Mucosa of rectum (tissue), 2 donors: ENCODE measurements at regions not wholly inside any gene's neighbourhood (a gene's known extent, or its start where the extent isn't known, plus 50 kb on each side); places are given as distances from the start of the nearest gene placed in this dataset.
A peak's percentile ranks its signal among the peaks of the same experiment; 100 is the strongest.
"Not testable (repeated sequence)": the region's sequence is repeated elsewhere in the genome, so short reads cannot be mapped to it uniquely, and the experiment has no call there.

Experiments used
- H3K27ac ChIP-seq, 2 donors: one replicate each; pipeline ENCODE4 v1.7.0; 2013; ENCODE audit warnings: inconsistent platforms in 2 of 2, low read depth in 2 of 2, low read length in 2 of 2
- H3K27me3 ChIP-seq, 2 donors: one replicate each; pipeline ENCODE4 v1.7.0; 2013; ENCODE audit warnings: low read length in 2 of 2; ENCODE audit not compliant: control insufficient read depth in 2 of 2, insufficient read depth in 2 of 2
- H3K36me3 ChIP-seq, 2 donors: one replicate each; pipeline ENCODE4 v1.7.0; 2013; ENCODE audit warnings: low read length in 2 of 2; ENCODE audit not compliant: control insufficient read depth in 2 of 2, insufficient read depth in 2 of 2
- H3K4me1 ChIP-seq, 2 donors: one replicate each; pipeline ENCODE4 v1.7.0; 2013; ENCODE audit warnings: low read length in 2 of 2, mild to moderate bottlenecking in 1 of 2; ENCODE audit not compliant: control insufficient read depth in 2 of 2, insufficient read depth in 2 of 2
- H3K4me3 ChIP-seq, 2 donors: one replicate each; pipeline ENCODE4 v1.7.0; 2013; ENCODE audit warnings: low read length in 2 of 2
- H3K9ac ChIP-seq, 2 donors: one replicate each; pipeline ENCODE4 v1.7.0; 2013; ENCODE audit warnings: low read length in 2 of 2, low read depth in 1 of 2, mild to moderate bottlenecking in 1 of 2
- H3K9me3 ChIP-seq, 2 donors: one replicate each; pipeline ENCODE4 v1.7.0; 2013; ENCODE audit warnings: low read length in 2 of 2; ENCODE audit not compliant: control insufficient read depth in 2 of 2
- donor health status: healthy.
- donor health status: Normal muscosa, but diverticular disease.

DNA sequence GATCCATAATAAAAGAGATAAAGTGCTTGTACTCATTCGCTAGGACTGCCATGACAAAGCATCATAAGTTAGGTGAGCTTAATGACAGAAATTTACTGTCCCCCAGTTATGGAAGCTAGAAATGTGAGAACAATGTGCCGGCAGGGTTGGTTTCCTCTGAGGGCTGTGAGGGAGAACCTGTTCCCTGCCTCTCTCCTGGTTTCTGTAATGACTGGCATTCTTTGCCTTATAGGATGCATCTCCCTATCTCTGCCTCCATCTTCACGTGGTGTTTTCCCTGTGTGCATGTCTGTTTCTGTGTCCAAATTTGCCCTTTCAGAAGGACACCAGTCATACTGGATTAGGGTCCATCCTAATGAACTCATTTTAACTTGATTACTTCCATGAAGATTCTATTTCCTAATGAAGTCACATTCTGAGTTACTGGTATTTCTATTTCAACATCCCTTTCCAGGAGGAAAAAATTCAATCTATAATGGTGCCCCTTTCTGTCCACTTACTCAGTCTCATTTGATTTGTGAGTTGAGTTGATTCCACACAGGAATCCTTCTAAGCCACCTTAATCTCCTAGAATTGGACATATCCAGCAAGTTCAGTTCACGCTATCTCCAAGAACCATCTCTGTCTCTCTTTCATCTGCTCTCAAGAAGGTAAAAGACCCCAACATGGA, 71.2 kb upstream of the LIPC start:
- Histone ChIP-seq H3K4me1 (no peaks in the 10 kb centered on the region), H3K9me3 (no peaks in the 10 kb centered on the region), H3K4me3 (no peak overlapping the region), H3K27me3 (no peaks in the 10 kb centered on the region), H3K36me3 (no peaks in the 10 kb centered on the region), H3K27ac (no peak overlapping the region), H3K9ac (no peak overlapping the region)

DNA sequence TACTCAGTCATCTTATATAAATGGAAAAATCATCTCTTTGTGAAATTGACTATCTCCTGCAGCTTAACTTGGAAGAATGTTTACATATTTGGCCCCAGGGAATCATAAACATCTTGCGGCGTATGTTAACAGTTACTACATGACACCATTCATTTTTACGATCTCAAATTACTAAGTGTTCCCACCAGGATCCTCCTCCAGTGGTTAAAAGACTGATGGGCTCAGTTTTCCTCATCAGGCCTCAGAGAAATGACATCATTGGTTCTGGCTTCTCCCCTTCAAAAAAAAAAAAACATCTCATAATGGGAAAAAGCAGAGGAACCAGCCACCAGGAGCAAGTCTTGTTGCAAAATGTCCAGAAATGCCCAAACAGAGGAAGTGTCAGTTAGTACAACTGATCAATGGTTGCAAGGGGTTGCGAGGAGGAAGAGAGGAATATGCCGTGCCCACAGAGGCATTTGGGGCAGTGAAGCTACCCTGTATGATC, 70.5 kb upstream of the LIPC start:
- Histone ChIP-seq H3K9me3 (no peaks in the 10 kb centered on the region), H3K4me3 (no peak overlapping the region), H3K36me3 (no peaks in the 10 kb centered on the region), H3K27ac (peak overlapping the region in 1 of 2 donors; percentile 42), H3K27me3 (no peaks in the 10 kb centered on the region), H3K4me1 (no peaks in the 10 kb centered on the region), H3K9ac (no peak overlapping the region)

DNA sequence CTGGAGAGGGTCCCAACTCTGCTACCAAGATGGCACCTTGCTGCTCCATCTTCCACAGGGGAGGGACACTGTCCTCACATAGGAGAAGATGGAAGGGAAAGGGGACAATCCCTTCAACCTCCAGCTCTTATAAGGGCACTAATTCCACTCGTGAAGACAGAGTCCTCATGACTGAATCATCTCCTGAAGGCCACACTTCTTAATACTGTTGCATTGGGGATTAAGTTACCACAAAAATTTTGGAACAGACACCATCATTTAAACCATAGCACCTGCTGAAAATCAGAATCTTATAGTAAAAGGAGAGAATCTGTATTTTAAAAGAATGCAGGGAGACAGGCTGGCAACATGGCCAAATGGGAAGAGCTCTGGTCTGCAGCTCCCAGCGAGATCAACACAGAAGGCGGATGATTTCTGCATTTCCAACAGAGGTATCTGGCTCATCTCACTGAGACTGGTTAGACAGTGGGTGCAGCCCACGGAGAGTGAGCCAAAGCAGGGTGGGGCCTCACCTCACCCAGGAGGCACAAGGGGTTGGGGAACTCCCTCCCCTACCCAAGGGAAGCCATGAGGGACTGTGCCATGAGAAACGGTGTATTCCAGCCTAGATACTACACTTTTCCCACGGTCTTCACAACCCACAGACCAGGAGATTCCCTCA, 69.4 kb upstream of the LIPC start:
- no peaks in the 10 kb centered on the region for H3K4me1 ChIP-seq

DNA sequence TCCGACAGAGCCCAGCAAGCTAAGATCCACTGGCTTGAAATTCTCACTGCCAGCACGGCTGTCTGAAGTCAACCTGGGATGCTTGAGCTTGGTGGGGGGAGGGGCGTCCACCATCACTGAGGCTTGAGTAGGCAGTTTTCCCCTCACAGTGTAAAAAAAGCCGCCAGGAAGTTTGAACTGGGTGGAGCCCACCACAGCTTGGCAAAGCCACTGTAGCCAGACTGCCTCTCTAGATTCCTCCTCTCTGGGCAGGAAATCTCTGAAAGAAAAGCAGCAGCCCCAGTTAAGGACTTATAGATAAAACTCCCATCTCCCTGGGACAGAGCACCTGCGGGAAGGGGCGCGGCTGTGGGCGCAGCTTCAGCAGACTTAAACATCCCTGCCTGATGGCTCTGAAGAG, 68.7 kb upstream of the LIPC start:
- not testable (repeated sequence) for H3K27me3 ChIP-seq, H3K4me1 ChIP-seq, H3K36me3 ChIP-seq, H3K9ac ChIP-seq, H3K27ac ChIP-seq, H3K4me3 ChIP-seq, H3K9me3 ChIP-seq

More for the DNA sequence above, 69.4 kb upstream of the LIPC start:
- Histone ChIP-seq H3K27me3 (no peaks in the 10 kb centered on the region), H3K4me3 (no peak overlapping the region), H3K9me3 (no peaks in the 10 kb centered on the region), H3K27ac (no peak overlapping the region), H3K9ac (no peak overlapping the region), H3K36me3 (no peaks in the 10 kb centered on the region)

DNA sequence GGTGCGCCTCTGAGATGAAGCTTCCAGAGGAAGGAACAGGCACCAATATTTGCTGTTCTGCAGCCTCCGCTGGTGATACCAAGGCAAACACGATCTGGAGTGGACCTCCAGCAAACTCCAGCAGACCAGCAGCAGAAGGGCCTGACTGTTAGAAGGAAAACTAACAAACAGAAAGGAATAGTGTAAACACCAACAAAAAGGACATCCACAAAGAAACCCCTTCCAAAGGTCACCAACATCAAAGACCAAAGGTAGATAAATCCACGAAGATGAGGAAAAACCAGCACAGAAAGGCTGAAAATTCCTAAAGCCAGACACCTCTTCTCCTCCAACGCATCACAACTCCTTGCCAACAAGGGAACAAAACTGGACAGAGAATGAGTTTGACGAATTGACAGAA, 68.1 kb upstream of the LIPC start:
- not testable (repeated sequence) for H3K9me3 ChIP-seq, H3K36me3 ChIP-seq, H3K27ac ChIP-seq, H3K9ac ChIP-seq, H3K4me3 ChIP-seq, H3K27me3 ChIP-seq, H3K4me1 ChIP-seq

DNA sequence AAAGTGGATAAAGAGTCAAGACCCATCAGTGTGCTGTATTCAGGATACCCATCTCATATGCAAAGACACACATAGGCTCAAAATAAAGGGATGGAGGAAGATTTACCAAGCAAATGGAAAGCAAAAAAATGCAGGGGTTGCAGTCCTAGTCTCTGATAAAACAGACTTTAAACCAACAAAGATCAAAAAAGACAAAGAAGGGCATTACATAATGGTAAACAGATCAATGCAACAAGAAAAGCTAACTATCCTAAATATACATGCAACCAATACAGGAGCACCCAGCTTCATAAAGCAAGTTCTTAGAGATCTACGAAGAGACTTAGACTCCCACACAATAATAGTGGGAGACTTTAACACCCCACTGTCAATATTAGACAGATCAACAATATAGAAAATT, 66.7 kb upstream of the LIPC start:
- not testable (repeated sequence) for H3K4me3 ChIP-seq, H3K27me3 ChIP-seq, H3K9me3 ChIP-seq, H3K9ac ChIP-seq, H3K36me3 ChIP-seq, H3K27ac ChIP-seq, H3K4me1 ChIP-seq

DNA sequence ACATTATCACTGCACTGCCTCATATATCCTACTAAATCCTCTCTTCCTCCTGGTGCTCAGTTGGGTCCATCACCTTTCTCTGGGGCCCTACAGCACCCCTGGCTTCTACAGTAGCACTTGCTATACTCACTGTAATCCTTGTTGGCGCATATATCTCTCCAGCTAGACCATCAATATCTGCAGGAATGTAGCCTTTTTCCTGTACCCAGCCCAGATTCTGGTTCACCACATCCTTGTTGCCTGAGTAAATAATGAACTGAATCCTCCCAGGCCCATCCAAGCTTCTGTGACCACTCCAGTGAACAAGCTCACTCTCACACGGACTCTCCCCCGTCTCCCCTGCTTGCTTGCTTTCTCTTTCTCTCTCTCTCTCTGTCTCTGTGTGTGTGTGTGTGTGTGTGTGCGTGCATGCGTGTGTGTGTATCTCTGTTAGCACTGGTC, 62.5 kb upstream of the LIPC start:
- Histone ChIP-seq H3K9ac (no peak overlapping the region), H3K27ac (no peak overlapping the region), H3K27me3 (no peaks in the 10 kb centered on the region), H3K36me3 (no peaks in the 10 kb centered on the region), H3K9me3 (no peaks in the 10 kb centered on the region), H3K4me3 (peak overlapping the region in 1 of 2 donors; percentile 7), H3K4me1 (no peaks in the 10 kb centered on the region)

DNA sequence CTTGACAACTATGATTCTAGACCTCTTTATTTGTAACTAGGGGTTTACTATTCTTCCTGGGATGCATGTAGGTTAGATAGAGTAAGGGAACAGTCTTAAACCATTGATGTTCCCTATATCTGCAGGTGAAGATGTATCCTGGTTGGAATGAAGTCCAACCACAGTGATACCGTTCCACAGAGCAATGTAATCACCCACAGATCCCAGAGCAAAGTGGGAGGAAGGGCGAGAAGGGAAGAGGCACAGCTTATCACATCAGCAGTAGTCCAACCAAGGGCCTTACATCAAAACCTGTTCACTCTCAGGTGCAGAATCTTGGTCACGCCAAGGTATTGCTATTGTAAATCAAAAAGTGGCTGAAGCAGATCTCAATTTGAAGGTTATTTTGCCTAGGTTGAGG, 61.8 kb upstream of the LIPC start:
- H3K9me3 ChIP-seq: no peaks in the 10 kb centered on the region
- no peaks in the 10 kb centered on the region for H3K4me1 ChIP-seq
- H3K27me3 ChIP-seq: no peaks in the 10 kb centered on the region
- no peaks in the 10 kb centered on the region for H3K36me3 ChIP-seq
- H3K9ac ChIP-seq: no peak overlapping the region
- H3K27ac ChIP-seq: no peak overlapping the region
- no peak overlapping the region for H3K4me3 ChIP-seq

DNA sequence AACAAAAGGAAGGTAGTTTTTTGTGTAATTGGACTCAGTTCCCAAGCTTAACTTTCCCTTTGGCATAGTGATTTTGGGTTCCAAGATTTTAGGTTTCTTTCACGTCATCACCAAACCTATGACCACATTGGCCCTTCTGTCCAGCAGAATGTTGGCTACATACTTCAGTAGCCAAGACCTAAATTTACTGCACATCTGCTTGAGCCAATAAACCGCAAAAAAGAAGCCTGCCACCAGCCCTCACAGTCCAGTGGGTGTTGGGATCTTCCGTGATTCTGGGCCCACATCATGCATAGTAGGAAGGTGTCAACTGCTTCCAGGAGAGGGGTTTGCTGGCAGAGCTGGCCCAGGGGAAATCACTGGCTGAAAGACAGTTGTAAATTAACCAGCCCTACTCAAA, 57.6 kb upstream of the LIPC start:
- no peaks in the 10 kb centered on the region for H3K36me3 ChIP-seq
- H3K27ac ChIP-seq: no peak overlapping the region
- peaks cover 0 to 1% of the 10 kb centered on the region in 2 donors for H3K9me3 ChIP-seq

DNA sequence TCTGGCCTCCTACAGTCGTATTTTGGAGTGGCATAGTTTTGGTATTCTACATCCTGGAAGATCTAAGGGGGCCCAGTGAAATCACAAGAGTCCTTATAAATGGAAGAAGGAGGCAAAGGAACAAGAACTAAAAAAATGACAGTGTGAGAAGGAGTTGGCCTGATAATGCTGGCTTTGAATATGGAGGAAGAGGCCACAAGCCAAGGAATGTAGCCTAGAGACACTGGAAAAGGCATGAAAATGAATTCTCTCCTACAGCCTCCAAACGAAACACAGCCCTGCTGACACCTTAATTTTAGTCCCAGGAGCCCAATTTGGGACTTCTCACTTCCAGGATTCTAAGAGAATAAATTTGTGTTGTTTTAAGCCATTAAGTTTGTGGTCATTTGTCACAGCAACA, 54.6 kb upstream of the LIPC start:
- peaks cover 0 to 1% of the 10 kb centered on the region in 2 donors for H3K9me3 ChIP-seq
- H3K4me3 ChIP-seq: no peak overlapping the region
- H3K9ac ChIP-seq: no peak overlapping the region
- H3K36me3 ChIP-seq: no peaks in the 10 kb centered on the region
- no peaks in the 10 kb centered on the region for H3K4me1 ChIP-seq
- no peak overlapping the region for H3K27ac ChIP-seq
- H3K27me3 ChIP-seq: no peaks in the 10 kb centered on the region

More for the DNA sequence above, 57.6 kb upstream of the LIPC start:
- H3K27me3 ChIP-seq: no peaks in the 10 kb centered on the region
- H3K9ac ChIP-seq: no peak overlapping the region
- H3K4me3 ChIP-seq: no peak overlapping the region
- H3K4me1 ChIP-seq: no peaks in the 10 kb centered on the region
